ENCODE measurements at regions not wholly inside any gene's neighbourhood (a gene's known extent, or its start where the extent isn't known, plus 50 kb on each side); places are given as distances from the start of the nearest gene placed in this dataset.

- TF ChIP-seq EZH2 (IDR thresholded peaks at IDR 0.05), result no peak
- TF ChIP-seq POLR2AphosphoS5 (IDR thresholded peaks at IDR 0.05; ENCODE audit: borderline replicate concordance, low read depth, low read length), result no peak
These were observed 463.6 kb upstream of the MIS18BP1 start for GRCh38 chr14:45716572-45716971.
